ENCODE measurements at regions not wholly inside any gene's neighbourhood (a gene's known extent, or its start where the extent isn't known, plus 50 kb on each side); places are given as distances from the start of the nearest gene placed in this dataset.

DNA sequence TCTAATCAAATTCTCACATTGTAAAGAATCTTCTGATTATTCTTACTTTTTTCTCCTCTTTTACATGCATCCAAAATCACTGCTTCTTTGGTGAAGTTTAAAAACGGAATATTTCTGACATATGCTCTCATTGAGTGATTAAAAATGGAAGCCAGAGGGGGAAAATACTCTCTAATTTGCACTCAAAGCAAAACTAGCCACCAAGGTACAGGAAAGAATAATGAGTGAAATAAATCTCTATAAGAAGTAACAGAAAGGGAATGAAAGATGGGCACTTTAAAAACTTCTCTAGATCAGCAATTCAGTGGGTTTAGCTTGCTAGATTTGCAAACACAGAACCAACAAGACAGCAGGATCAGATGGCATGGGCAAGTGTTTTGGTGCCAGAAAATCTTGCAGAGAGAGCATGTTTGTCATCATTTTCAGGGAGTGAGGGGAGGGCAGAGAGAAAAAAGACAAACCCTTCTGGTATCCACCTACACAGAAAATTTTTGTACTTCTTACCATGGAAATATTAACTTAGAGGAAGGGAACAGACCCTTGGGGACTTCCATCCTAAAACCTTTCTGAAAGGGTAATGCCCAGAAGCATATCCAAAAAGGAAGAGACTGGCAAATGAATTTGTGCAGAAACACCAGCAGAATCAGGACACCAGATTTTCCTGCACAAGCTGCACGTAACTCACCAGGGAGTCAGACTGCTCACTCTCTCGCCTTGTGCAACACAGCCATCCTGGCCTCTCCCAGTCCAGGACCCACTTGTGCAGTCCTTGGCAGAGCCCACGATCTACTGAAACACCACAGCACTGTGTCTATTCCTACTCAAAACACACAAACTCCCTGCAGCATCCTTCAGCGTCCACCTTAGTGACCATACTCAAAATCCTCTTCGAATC, 270.2 kb upstream of the PRDM1 start:
- DNase-seq (ENCODE audit: low read depth) = no peak

- no peak for DNase-seq (ENCODE audit: low read depth)
Measured at GRCh38 chr6:105814745-105815536, 271.2 kb upstream of the PRDM1 start.

GRCh38 chr6:105810922-105811482, 275.1 kb upstream of the PRDM1 start:
- no peak for DNase-seq (ENCODE audit: low read depth)

DNA sequence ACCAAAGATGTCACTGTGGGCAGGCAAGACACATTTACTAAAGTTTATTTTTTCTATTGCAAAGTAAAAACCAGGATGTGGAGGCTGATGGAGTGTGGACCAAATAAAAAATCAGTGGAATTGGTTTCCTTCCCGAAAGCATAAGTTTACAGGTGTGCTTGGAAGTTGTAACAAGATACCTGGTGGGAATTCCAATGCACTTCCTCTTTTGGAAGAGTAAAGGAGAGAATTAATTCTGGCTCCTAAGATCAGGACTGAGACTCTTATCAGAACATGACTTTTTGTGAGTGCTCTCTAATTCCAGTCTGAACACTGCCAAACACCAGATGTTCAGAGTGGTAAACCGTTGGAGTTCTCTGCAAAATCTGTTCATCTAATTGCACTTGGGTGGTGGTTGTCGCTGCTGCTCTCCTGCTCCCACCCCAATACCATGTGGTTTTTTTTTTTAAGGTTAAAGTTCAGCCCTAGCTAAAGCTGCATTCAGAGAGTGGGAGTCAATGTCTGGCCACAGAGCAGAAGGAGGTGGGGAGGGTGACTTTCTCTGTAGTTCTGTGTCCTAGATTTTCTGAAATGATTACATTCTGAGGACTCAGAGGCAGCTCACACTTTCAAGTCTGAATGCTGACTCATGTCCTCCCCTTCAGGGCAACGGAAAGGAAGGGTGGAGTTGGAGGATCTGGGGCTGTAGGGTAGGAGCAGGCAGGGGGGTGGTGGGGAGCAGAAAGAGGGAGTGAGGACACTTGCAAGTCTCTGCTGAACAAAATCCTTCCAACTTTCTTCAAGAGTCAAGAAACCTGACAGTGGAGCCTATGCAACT, 275.8 kb upstream of the PRDM1 start:
- DNase-seq (ENCODE audit: low read depth) = peak; percentile 95

GRCh38 chr6:105808571-105808970, 277.6 kb upstream of the PRDM1 start:
- no peak for DNase-seq (ENCODE audit: low read depth)

GRCh38 chr6:105807905-105808304, 278.2 kb upstream of the PRDM1 start:
- no peak for DNase-seq (ENCODE audit: low read depth)

- no peak for DNase-seq (ENCODE audit: low read depth)
Measured at GRCh38 chr6:105806486-105806920, 279.6 kb upstream of the PRDM1 start.

DNA sequence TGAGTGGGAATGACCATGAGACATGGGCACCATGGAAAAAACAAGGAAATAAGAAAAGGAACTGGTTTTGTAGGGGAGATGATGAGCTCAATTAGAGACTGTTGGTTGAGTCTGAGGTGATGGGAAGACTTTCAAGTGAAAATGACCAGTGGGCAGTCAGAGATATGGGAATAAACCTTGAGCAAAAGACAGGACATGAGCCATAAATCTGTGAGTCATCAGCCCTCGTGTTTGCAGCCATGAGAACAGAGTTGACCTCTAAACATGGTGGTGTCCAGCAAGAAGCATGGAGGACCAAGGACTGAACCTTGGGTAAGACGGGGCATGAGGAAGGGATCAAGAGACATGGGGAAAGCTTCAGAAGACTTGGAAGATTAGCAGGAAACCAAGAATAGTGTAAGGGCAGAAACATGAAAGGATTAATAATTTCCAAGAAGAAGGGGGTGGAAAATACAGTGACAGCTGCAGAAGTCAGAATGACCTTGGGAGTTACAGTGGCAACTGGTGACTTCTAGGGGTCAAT, 280.6 kb upstream of the PRDM1 start:
- DNase-seq (ENCODE audit: low read depth) = no peak

DNA sequence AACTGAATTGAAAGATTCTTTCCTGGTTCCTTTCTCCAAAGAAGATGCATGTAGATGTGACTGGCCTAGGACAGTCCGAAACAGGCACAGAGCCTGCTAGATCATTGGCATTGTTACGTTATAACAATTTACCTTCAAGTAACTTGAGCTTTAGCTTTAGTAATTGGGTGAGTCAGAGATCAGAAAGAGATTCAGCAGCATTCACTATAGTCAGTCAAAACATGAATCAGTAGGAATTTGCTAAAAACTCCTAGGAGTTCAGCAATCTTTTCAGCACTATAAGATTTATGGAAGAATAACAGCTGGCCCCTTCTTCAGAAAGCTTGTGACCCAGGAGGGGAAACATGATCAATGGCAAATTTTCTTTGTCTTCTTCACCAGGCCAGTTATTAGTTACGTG, 281.7 kb upstream of the PRDM1 start:
- no peak for DNase-seq (ENCODE audit: low read depth)

DNA sequence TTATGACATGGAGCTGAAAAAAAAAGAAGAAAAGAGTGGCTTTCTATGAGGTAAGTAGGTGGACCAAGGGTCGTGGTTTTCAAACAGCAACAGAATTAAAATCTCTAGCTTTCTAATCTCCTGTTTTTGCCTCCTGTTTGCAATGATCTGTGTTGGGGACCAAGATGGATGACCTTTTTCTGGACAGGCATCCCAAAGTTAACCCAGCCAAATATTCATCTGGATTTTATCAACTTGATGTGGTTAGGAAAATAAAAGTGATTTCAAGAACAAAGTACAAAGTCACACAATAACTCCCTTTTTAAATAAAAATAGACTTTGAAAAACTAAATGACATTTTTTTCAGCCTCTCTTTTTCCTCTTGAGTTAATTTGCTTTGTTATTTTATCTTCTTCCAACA, 282.1 kb upstream of the PRDM1 start:
- no peak for DNase-seq (ENCODE audit: low read depth)

- DNase-seq (ENCODE audit: low read depth) = no peak
Measured at GRCh38 chr6:105803442-105803841, 282.7 kb upstream of the PRDM1 start.

DNA sequence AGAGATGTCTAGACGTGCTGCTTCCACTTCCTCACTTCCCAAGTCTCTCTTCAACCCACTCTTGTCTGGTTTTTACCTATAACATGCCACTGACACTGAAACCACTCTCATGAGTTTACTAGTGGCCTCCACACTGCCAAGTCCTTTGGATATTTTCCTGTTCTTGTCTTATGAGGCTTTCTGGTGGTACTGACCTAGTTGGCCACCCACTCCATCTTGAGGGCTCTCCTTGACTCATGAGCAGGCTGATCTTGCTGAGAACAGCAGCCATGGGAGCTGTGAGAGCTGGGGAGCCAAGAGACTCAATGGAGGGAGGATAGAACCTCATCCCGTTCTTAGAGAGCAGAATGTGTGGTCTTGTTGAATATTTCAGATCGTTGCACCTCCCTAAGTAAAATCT, 283.4 kb upstream of the PRDM1 start:
- DNase-seq (ENCODE audit: low read depth) = no peak

DNA sequence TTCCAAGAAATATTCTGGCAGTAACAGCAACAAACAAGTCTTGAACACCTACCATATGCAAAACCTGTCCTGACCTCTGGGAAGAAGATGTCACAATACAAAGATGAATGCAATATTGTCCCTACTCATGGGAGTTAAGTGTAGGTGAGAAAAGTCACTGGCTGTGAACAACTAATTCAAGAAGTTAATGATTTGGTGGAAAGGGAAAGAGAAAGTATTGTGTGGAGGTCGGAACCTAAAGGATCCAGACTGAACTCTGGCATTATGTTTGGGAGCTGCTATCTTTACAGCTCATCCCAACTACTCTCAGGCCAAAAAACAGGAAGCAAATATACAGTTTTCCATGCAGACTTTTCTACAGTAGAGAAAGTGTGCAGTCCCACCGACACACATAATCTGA, 285.3 kb upstream of the PRDM1 start:
- no peak for DNase-seq (ENCODE audit: low read depth)

- no peak for DNase-seq (ENCODE audit: low read depth)
Measured at GRCh38 chr6:105800398-105800797, 285.7 kb upstream of the PRDM1 start.

- no peak for DNase-seq (ENCODE audit: low read depth)
Measured at GRCh38 chr6:105799056-105799455, 287.1 kb upstream of the PRDM1 start.

DNA sequence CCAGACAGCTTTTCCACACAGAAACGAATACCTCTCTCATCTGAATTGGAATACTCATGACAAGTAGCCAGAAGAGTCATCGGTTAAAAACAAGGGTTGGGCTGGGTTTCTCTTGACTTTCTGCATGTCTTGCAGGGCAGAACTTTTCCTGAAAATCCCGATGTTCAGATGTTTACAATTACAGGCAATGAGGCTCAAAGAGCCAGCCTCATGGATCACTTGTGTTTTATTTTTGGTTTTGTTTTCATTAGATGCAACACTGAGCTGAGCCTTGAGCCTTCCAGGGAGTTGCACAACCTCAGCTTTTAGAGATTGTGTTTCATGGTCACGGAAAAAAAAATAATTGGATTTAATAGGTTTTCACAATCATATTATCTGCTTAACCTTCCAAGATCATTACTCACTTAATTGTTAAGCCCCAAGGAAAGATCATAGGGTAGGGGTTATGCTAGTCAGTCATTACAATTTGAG, 288.1 kb upstream of the PRDM1 start:
- no peak for DNase-seq (ENCODE audit: low read depth)

GRCh38 chr6:105797286-105797979, 288.7 kb upstream of the PRDM1 start:
- DNase-seq (ENCODE audit: low read depth) = no peak

- no peak for DNase-seq (ENCODE audit: low read depth)
Measured at GRCh38 chr6:105795913-105796517, 290.1 kb upstream of the PRDM1 start.

DNA sequence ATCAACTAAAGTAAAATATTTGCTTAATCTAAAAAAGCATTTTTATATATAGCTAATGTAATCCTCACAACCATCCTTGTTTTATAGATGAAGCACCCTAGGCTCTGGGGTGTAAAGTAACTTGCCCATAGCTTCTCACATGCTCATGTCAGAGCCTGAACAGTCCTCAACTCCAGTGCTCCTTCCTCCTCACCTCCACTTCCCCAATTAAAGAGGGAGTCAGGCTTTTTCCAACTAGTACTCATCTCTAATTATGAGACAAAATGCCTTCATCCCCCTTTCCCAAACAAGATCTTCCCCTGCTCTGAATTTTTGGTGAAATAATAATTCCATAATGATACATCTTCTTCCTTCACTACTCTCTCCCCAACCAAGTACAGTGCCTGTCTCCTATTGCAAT, 290.8 kb upstream of the PRDM1 start:
- no peak for DNase-seq (ENCODE audit: low read depth)

- no peak for DNase-seq (ENCODE audit: low read depth)
Measured at GRCh38 chr6:105794870-105795269, 291.3 kb upstream of the PRDM1 start.

GRCh38 chr6:105794239-105794638, 291.9 kb upstream of the PRDM1 start:
- no peak for DNase-seq (ENCODE audit: low read depth)

Measured in CMK (cell line).